Lower leg skin (tissue), 4 donors: ENCODE measurements at regions not wholly inside any gene's neighbourhood (a gene's known extent, or its start where the extent isn't known, plus 50 kb on each side); places are given as distances from the start of the nearest gene placed in this dataset.
A peak's percentile ranks its signal among the peaks of the same experiment; 100 is the strongest.

Experiments
- DNase-seq, 2 donors: peaks; one replicate each; pipeline ENCODE4 v3.0.0-alpha.2; 2019; ENCODE audit warnings: low spot score in 2 of 2
- H3K4me3 ChIP-seq: fragments of 200-600 bp; sonication (generic); 2 replicates; pipeline ENCODE4 v1.5.1; 2017; ENCODE audit warnings: mild to moderate bottlenecking, low read depth; ENCODE audit not compliant: poor library complexity, severe bottlenecking
- CTCF ChIP-seq, 3 donors: fragments of 450-650 bp; IDR thresholded peaks; one replicate each; pipeline ENCODE4 v1.5.1; 2016; ENCODE audit warnings: antibody characterized with exemption in 3 of 3, mild to moderate bottlenecking in 3 of 3, moderate library complexity in 2 of 3
- POLR2A ChIP-seq, 2 donors: fragments of 450-650 bp; IDR thresholded peaks; one replicate each; pipeline ENCODE4 v1.6.1; 2016 to 2017; ENCODE audit warnings: antibody characterized with exemption in 2 of 2, mild to moderate bottlenecking in 1 of 2, moderate library complexity in 1 of 2
- WGBS, 2 donors: methylation state at CpG; one replicate each; pipeline ENCODE4 v1.1.5; 2018; 5-methylcytosine and 5-hydroxymethylcytosine counted together
- intact Hi-C: fragments of 100-400 bp; cut with DNase I; formaldehyde crosslinking; loops from one replicate; pipeline ENCODE4 v1.15.0; 2023; ENCODE audit warnings: low total_unique reads

GRCh38 chr1:36743286-36744005 is 260.7 kb upstream of the CSF3R start:
- H3K4me3 ChIP-seq, result no peak overlapping the region
- TF ChIP-seq CTCF (IDR thresholded peaks at IDR 0.05), result no peak
- TF ChIP-seq POLR2A (IDR thresholded peaks at IDR 0.05), result no peak
- intact Hi-C loops, result no loop called here
- peak in 1 of 2 donors; percentile 49 for DNase-seq
- WGBS, 2 donors, result 71 to 79% methylated on average over 6 of the region's 6 CpGs

GRCh38 chr1:36741066-36741465 is 258.4 kb upstream of the CSF3R start:
- intact Hi-C loops, result no loop called here
- TF ChIP-seq POLR2A (IDR thresholded peaks at IDR 0.05), result no peak
- no peak for TF ChIP-seq CTCF (IDR thresholded peaks at IDR 0.05)
- no peak overlapping the region for H3K4me3 ChIP-seq
- WGBS, 2 donors, result 81 to 91% methylated on average over 1 of the region's 1 CpG
- DNase-seq, result no peak

GRCh38 chr1:36740446-36740845 is 257.7 kb upstream of the CSF3R start:
- no peak for TF ChIP-seq POLR2A (IDR thresholded peaks at IDR 0.05)
- TF ChIP-seq CTCF (IDR thresholded peaks at IDR 0.05), result no peak
- intact Hi-C loops, result no loop called here
- peak in 1 of 2 donors; percentile 37 for DNase-seq

GRCh38 chr1:36739703-36740289 is 257.1 kb upstream of the CSF3R start:
- intact Hi-C loops, result no loop called here
- TF ChIP-seq CTCF (IDR thresholded peaks at IDR 0.05), result no peak
- TF ChIP-seq POLR2A (IDR thresholded peaks at IDR 0.05), result no peak
- 69 to 77% methylated on average over 6 of the region's 6 CpGs for WGBS, 2 donors
- no peak overlapping the region for H3K4me3 ChIP-seq
- peak in 1 of 2 donors; percentile 46 for DNase-seq

More at GRCh38 chr1:36740446-36740845, 257.7 kb upstream of the CSF3R start:
- H3K4me3 ChIP-seq, result no peak overlapping the region
- no CpG with 5 or more reads among the region's 1 CpG for WGBS, 2 donors

- intact Hi-C loops, result no loop called here
- WGBS, 2 donors, result 72 to 76% methylated on average over 5 of the region's 5 CpGs
Observed at GRCh38 chr1:36738245-36738644, 255.5 kb upstream of the CSF3R start.

More at GRCh38 chr1:36738245-36738644, 255.5 kb upstream of the CSF3R start:
- TF ChIP-seq CTCF (IDR thresholded peaks at IDR 0.05) (no peak), POLR2A (IDR thresholded peaks at IDR 0.05) (no peak)
- no peak overlapping the region for H3K4me3 ChIP-seq
- DNase-seq, result peak in 1 of 2 donors; percentile 21
